ENCODE measurements at regions not wholly inside any gene's neighbourhood (a gene's known extent, or its start where the extent isn't known, plus 50 kb on each side); places are given as distances from the start of the nearest gene placed in this dataset.

- TF ChIP-seq EZH2 (IDR thresholded peaks at IDR 0.05; ENCODE audit: borderline replicate concordance, low read length) (no peak), CTCF (IDR thresholded peaks at IDR 0.05; ENCODE audit: low read length) (no peak)
- H3K27ac ChIP-seq (ENCODE audit: low read depth, low read length, poor library complexity, severe bottlenecking): peak overlapping the region; percentile 95
- H3K27me3 ChIP-seq (ENCODE audit: insufficient read depth, low read length): no peaks in the 10 kb centered on the region
- peak overlapping the region; percentile 43 for H3K4me2 ChIP-seq (ENCODE audit: low read length)
- H3K9me3 ChIP-seq (ENCODE audit: low read length): no peaks in the 10 kb centered on the region
- peak overlapping the region; percentile 52 for H2AFZ ChIP-seq (ENCODE audit: low read length)
- no peak overlapping the region for H3K4me3 ChIP-seq (ENCODE audit: low read depth, low read length, poor library complexity, severe bottlenecking)
- H3K9ac ChIP-seq (ENCODE audit: low read length): peak overlapping the region; percentile 43
- H3F3A ChIP-seq (ENCODE audit: insufficient read depth, low read length): no peaks in the 10 kb centered on the region
- no peaks in the 10 kb centered on the region for H3K9me2 ChIP-seq (ENCODE audit: low read depth, low read length)
- no peaks in the 10 kb centered on the region for H3K36me3 ChIP-seq (ENCODE audit: insufficient read depth, low read length)
- no peaks in the 10 kb centered on the region for H4K20me1 ChIP-seq (ENCODE audit: insufficient read depth, low read length)
- H3K79me2 ChIP-seq (ENCODE audit: insufficient read depth, low read length): no peaks in the 10 kb centered on the region
- peaks cover 63% of the 10 kb centered on the region for H3K4me1 ChIP-seq (ENCODE audit: insufficient read depth, low read length, severe bottlenecking)
These were observed 173.4 kb downstream of the TOMM20 start for GRCh38 chr1:234955107-234955731.

GRCh38 chr1:234954613-234955012 lies 174.0 kb downstream of the TOMM20 start:
- H3K9me2 ChIP-seq (ENCODE audit: low read depth, low read length): no peaks in the 10 kb centered on the region
- H3F3A ChIP-seq (ENCODE audit: insufficient read depth, low read length): no peaks in the 10 kb centered on the region
- H2AFZ ChIP-seq (ENCODE audit: low read length): no peak overlapping the region
- H4K20me1 ChIP-seq (ENCODE audit: insufficient read depth, low read length): no peaks in the 10 kb centered on the region
- H3K4me2 ChIP-seq (ENCODE audit: low read length): peak overlapping the region; percentile 43; the same call in 1 of the 2 replicates
- H3K27me3 ChIP-seq (ENCODE audit: insufficient read depth, low read length): no peaks in the 10 kb centered on the region
- peaks cover 57% of the 10 kb centered on the region for H3K4me1 ChIP-seq (ENCODE audit: insufficient read depth, low read length, severe bottlenecking)
- peaks cover under 1% of the 10 kb centered on the region for H3K9me3 ChIP-seq (ENCODE audit: low read length)
- H3K9ac ChIP-seq (ENCODE audit: low read length): no peak overlapping the region
- TF ChIP-seq EZH2 (IDR thresholded peaks at IDR 0.05; ENCODE audit: borderline replicate concordance, low read length) (no peak), CTCF (IDR thresholded peaks at IDR 0.05; ENCODE audit: low read length) (no peak)
- no peak overlapping the region for H3K4me3 ChIP-seq (ENCODE audit: low read depth, low read length, poor library complexity, severe bottlenecking)
- H3K27ac ChIP-seq (ENCODE audit: low read depth, low read length, poor library complexity, severe bottlenecking): peak overlapping the region; percentile 95
- H3K36me3 ChIP-seq (ENCODE audit: insufficient read depth, low read length): no peaks in the 10 kb centered on the region
- H3K79me2 ChIP-seq (ENCODE audit: insufficient read depth, low read length): no peaks in the 10 kb centered on the region

GRCh38 chr1:234953655-234954405 lies 174.8 kb downstream of the TOMM20 start:
- Histone ChIP-seq H3K9me3 (ENCODE audit: low read length) (peaks cover 6% of the 10 kb centered on the region), H3K9me2 (ENCODE audit: low read depth, low read length) (no peaks in the 10 kb centered on the region), H3K27ac (ENCODE audit: low read depth, low read length, poor library complexity, severe bottlenecking) (no peak overlapping the region), H2AFZ (ENCODE audit: low read length) (no peak overlapping the region), H3K4me1 (ENCODE audit: insufficient read depth, low read length, severe bottlenecking) (peaks cover 49% of the 10 kb centered on the region), H3K9ac (ENCODE audit: low read length) (no peak overlapping the region), H3K27me3 (ENCODE audit: insufficient read depth, low read length) (no peaks in the 10 kb centered on the region), H3K4me3 (ENCODE audit: low read depth, low read length, poor library complexity, severe bottlenecking) (no peak overlapping the region), H3K4me2 (ENCODE audit: low read length) (no peak overlapping the region), H3K79me2 (ENCODE audit: insufficient read depth, low read length) (no peaks in the 10 kb centered on the region), H4K20me1 (ENCODE audit: insufficient read depth, low read length) (no peaks in the 10 kb centered on the region), H3K36me3 (ENCODE audit: insufficient read depth, low read length) (no peaks in the 10 kb centered on the region; the same call in 1 of the 2 replicates), H3F3A (ENCODE audit: insufficient read depth, low read length) (no peaks in the 10 kb centered on the region)
- no peak for TF ChIP-seq CTCF (IDR thresholded peaks at IDR 0.05; ENCODE audit: low read length)
- no peak for TF ChIP-seq EZH2 (IDR thresholded peaks at IDR 0.05; ENCODE audit: borderline replicate concordance, low read length)
